Uterus (tissue), 3 donors: ENCODE measurements at regions not wholly inside any gene's neighbourhood (a gene's known extent, or its start where the extent isn't known, plus 50 kb on each side); places are given as distances from the start of the nearest gene placed in this dataset.

Experiments
- DNase-seq, 2 donors: peaks; one replicate each; pipeline ENCODE4 v3.0.0-alpha.2; 2019 to 2020
- H3K27ac ChIP-seq, 2 donors: fragments of 200-600 bp; sonication (generic); 1 replicate in 1 of 2; 2 replicates in 1 of 2; pipeline ENCODE4 v1.5.1; 2016 to 2018
- H3K27me3 ChIP-seq, 2 donors: fragments of 200-600 bp; sonication (generic); one replicate each; pipeline ENCODE4 v1.5.1; 2018 to 2019; ENCODE audit warnings: control low read depth in 1 of 2
- H3K36me3 ChIP-seq, 2 donors: fragments of 200-600 bp; sonication (generic); one replicate each; pipeline ENCODE4 v1.5.1; 2019; ENCODE audit warnings: control low read depth in 1 of 2
- H3K4me1 ChIP-seq, 2 donors: fragments of 200-600 bp; sonication (generic); one replicate each; pipeline ENCODE4 v1.5.1; 2018 to 2019; ENCODE audit warnings: control low read depth in 1 of 2
- H3K4me3 ChIP-seq, 2 donors: fragments of 200-600 bp; sonication (generic); 1 replicate in 1 of 2; 2 replicates in 1 of 2; pipeline ENCODE4 v1.5.1; 2018 to 2019; ENCODE audit warnings: mild to moderate bottlenecking in 1 of 2
- H3K9me3 ChIP-seq, 2 donors: fragments of 200-600 bp; sonication (generic); one replicate each; pipeline ENCODE4 v1.5.1; 2019; ENCODE audit warnings: control low read depth in 1 of 2
- CTCF ChIP-seq, 4 experiments: fragments of 200-600 bp in 2 of 4; fragments of 450-650 bp in 2 of 4; sonication (generic) in 2 of 4; IDR thresholded peaks; one replicate each; pipeline ENCODE4 v1.5.1; 2016 to 2019; ENCODE audit warnings: antibody characterized with exemption in 4 of 4, mild to moderate bottlenecking in 2 of 4, moderate library complexity in 1 of 4
- POLR2A ChIP-seq, 2 donors: fragments of 450-650 bp; IDR thresholded peaks; one replicate each; pipeline ENCODE4 v1.6.1; 2016; ENCODE audit warnings: antibody characterized with exemption in 2 of 2, mild to moderate bottlenecking in 1 of 2, moderate library complexity in 1 of 2
- intact Hi-C: fragments of 100-400 bp; cut with DNase I; formaldehyde crosslinking; loops from one replicate; pipeline ENCODE4 v1.15.1; 2023; ENCODE audit warnings: low total_unique reads
- donor health status: DM: yes; HTN: yes; CAD: no.

GRCh38 chr1:169005776-169006175 lies 100.7 kb upstream of the ATP1B1 start:
- intact Hi-C loops: no loop called here
- Histone ChIP-seq H3K4me3 (no peak overlapping the region), H3K36me3 (no peaks in the 10 kb centered on the region)

GRCh38 chr1:169009666-169010065 lies 96.8 kb upstream of the ATP1B1 start:
- no peaks in the 10 kb centered on the region for H3K4me1 ChIP-seq
- DNase-seq: no peak
- H3K27ac ChIP-seq: no peak overlapping the region
- TF ChIP-seq CTCF (IDR thresholded peaks at IDR 0.05) (no peak), POLR2A (IDR thresholded peaks at IDR 0.05) (no peak)
- no peaks in the 10 kb centered on the region for H3K9me3 ChIP-seq
- no peaks in the 10 kb centered on the region for H3K36me3 ChIP-seq
- no peak overlapping the region for H3K4me3 ChIP-seq
- intact Hi-C loops: no loop called here
- H3K27me3 ChIP-seq: no peaks in the 10 kb centered on the region

More at GRCh38 chr1:169005776-169006175, 100.7 kb upstream of the ATP1B1 start:
- no peak for TF ChIP-seq POLR2A (IDR thresholded peaks at IDR 0.05)
- no peak for TF ChIP-seq CTCF (IDR thresholded peaks at IDR 0.05)
- no peaks in the 10 kb centered on the region for H3K27me3 ChIP-seq
- H3K27ac ChIP-seq: no peak overlapping the region
- DNase-seq: no peak
- H3K4me1 ChIP-seq: no peaks in the 10 kb centered on the region
- H3K9me3 ChIP-seq: no peaks in the 10 kb centered on the region

- DNase-seq: no peak
- no peaks in the 10 kb centered on the region for H3K36me3 ChIP-seq
- intact Hi-C loops: no loop called here
- TF ChIP-seq POLR2A (IDR thresholded peaks at IDR 0.05): no peak
- no peak for TF ChIP-seq CTCF (IDR thresholded peaks at IDR 0.05)
- no peaks in the 10 kb centered on the region for H3K9me3 ChIP-seq
- H3K27me3 ChIP-seq: no peaks in the 10 kb centered on the region
- no peak overlapping the region for H3K27ac ChIP-seq
- H3K4me3 ChIP-seq: no peak overlapping the region
- H3K4me1 ChIP-seq: no peaks in the 10 kb centered on the region
Measured at GRCh38 chr1:169012416-169012815, 94.1 kb upstream of the ATP1B1 start.

GRCh38 chr1:169013821-169014220 lies 92.7 kb upstream of the ATP1B1 start:
- no peaks in the 10 kb centered on the region for H3K27me3 ChIP-seq
- H3K27ac ChIP-seq: no peak overlapping the region
- no peaks in the 10 kb centered on the region for H3K4me1 ChIP-seq
- no peaks in the 10 kb centered on the region for H3K9me3 ChIP-seq
- H3K36me3 ChIP-seq: no peaks in the 10 kb centered on the region
- no peak for TF ChIP-seq POLR2A (IDR thresholded peaks at IDR 0.05)
- TF ChIP-seq CTCF (IDR thresholded peaks at IDR 0.05): no peak
- DNase-seq: no peak
- H3K4me3 ChIP-seq: no peak overlapping the region
- intact Hi-C loops: no loop called here

- Histone ChIP-seq H3K36me3 (no peaks in the 10 kb centered on the region), H3K9me3 (no peaks in the 10 kb centered on the region), H3K27me3 (no peaks in the 10 kb centered on the region), H3K27ac (no peak overlapping the region), H3K4me3 (no peak overlapping the region), H3K4me1 (no peaks in the 10 kb centered on the region)
- TF ChIP-seq POLR2A (IDR thresholded peaks at IDR 0.05) (no peak), CTCF (IDR thresholded peaks at IDR 0.05) (no peak)
- intact Hi-C loops: no loop called here
- no peak for DNase-seq
Measured at GRCh38 chr1:169015464-169015863, 91.0 kb upstream of the ATP1B1 start.
